BJ (cell line): ENCODE measurements at regions not wholly inside any gene's neighbourhood (a gene's known extent, or its start where the extent isn't known, plus 50 kb on each side); places are given as distances from the start of the nearest gene placed in this dataset.

Experiments used
- CTCF ChIA-PET: fragments of 350-600 bp; formaldehyde crosslinking; extraction: SDS; loops from one replicate; lab custom pipeline; 2021; ENCODE audit warnings: antibody characterized with exemption, inconsistent platforms; lab: Yijun Ruan, JAX
- POLR2A ChIA-PET: fragments of 300-600 bp; sonication (Branson Sonifier 250); formaldehyde crosslinking; extraction: SDS; loops from one replicate; lab custom pipeline; 2021; ENCODE audit warnings: antibody characterized with exemption; lab: Charles Lee
- DNase-seq: peaks from one replicate; pipeline ENCODE4 v3.0.0-alpha.2; 2011; ENCODE audit warnings: low read depth
- H3K27me3 ChIP-seq: 2 replicates; pipeline ENCODE4 v1.6.0; 2011; ENCODE audit warnings: low read length; ENCODE audit not compliant: control insufficient read depth, insufficient read depth
- H3K36me3 ChIP-seq: 2 replicates; pipeline ENCODE4 v1.5.1; 2011; ENCODE audit warnings: low read length; ENCODE audit not compliant: control insufficient read depth, insufficient read depth
- H3K4me3 ChIP-seq: 2 replicates; pipeline ENCODE4 v1.5.1; 2011; ENCODE audit warnings: low read depth, mild to moderate bottlenecking, control low read depth, low read length
- TF ChIP-seq, protein P1 (sequence below): IDR thresholded peaks from 2 replicates; pipeline ENCODE4 v1.5.1; 2011; ENCODE audit warnings: low read depth, mild to moderate bottlenecking, control low read depth, inconsistent platforms, low read length, moderate library complexity; ENCODE audit not compliant: insufficient read depth

DNA sequence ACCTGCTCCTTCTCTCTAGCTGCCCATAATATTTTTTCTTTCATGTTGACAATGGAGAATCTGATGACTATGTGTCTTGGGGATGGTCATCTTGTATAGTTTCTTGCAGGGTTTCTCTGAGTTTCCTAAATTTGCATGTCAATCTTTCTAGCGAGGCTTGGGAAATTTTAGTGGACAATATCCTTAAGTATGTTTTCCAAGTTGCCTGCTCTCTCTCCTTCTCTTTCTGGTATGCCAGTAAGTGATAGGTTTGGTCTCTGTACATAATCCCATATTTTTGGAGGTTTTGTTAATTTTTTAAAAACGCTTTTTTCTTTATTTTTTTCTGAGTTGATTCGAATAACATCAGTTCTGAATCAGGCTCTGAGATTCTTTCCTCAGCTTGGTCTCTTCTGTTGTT, 370.9 kb upstream of the LYPLAL1 start:
- CTCF ChIA-PET: interaction anchor here (0.6 kb wide), 1 partner anchor 10 kb away, joined by 3 read pairs; no protein-coding TSS in a partner anchor

GRCh38 chr1:218803351-218803997, 370.2 kb upstream of the LYPLAL1 start:
- POLR2A ChIA-PET: no interaction called here
- CTCF ChIA-PET: interaction anchor here (0.6 kb wide), 1 partner anchor 9 kb away, joined by 3 read pairs; no protein-coding TSS in a partner anchor
- TF ChIP-seq, protein P1, sequence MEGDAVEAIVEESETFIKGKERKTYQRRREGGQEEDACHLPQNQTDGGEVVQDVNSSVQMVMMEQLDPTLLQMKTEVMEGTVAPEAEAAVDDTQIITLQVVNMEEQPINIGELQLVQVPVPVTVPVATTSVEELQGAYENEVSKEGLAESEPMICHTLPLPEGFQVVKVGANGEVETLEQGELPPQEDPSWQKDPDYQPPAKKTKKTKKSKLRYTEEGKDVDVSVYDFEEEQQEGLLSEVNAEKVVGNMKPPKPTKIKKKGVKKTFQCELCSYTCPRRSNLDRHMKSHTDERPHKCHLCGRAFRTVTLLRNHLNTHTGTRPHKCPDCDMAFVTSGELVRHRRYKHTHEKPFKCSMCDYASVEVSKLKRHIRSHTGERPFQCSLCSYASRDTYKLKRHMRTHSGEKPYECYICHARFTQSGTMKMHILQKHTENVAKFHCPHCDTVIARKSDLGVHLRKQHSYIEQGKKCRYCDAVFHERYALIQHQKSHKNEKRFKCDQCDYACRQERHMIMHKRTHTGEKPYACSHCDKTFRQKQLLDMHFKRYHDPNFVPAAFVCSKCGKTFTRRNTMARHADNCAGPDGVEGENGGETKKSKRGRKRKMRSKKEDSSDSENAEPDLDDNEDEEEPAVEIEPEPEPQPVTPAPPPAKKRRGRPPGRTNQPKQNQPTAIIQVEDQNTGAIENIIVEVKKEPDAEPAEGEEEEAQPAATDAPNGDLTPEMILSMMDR: no peak
- no peaks in the 10 kb centered on the region for H3K27me3 ChIP-seq
- H3K4me3 ChIP-seq: no peak overlapping the region
- H3K36me3 ChIP-seq: no peaks in the 10 kb centered on the region
- DNase-seq: no peak

More for the DNA sequence above, 370.9 kb upstream of the LYPLAL1 start:
- Histone ChIP-seq H3K4me3 (no peak overlapping the region), H3K36me3 (no peaks in the 10 kb centered on the region), H3K27me3 (no peaks in the 10 kb centered on the region)
- TF ChIP-seq, protein P1: no peak
- DNase-seq: no peak
- POLR2A ChIA-PET: no interaction called here

DNA sequence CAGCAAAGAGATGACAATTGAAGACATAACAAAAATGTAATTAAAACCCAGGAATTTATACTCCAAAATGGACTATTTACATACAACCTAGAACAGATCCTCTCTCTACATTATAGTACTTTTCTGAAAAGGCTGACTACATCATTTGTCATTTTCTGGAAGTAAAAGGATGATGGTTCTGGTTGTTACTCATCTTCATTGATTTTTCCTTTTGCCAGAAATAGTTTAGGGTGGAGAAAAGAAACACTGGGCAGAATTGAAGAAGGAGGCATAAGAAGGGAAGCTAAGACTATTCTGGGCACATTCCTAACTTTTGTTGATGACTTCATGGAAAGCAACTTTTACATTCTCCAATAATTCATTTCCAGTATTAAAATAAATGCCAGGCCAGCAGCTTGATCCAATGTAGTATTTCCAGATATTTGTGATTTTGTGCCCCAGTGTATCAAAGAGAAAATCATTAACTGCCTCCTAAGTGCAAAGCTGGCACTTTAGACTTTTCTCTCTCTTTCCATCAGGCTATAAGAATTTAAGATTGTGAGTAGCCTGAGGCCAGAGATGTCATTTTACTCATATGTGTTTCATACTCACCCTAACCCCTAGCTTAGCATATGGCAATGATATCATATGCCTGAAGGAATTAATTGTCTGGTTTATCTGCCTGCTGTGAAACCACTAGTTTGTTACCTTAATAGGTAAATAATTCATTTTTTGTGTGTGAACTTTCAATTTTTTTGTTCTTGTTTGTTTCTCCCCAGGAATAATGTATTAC, 369.5 kb upstream of the LYPLAL1 start:
- no peak for DNase-seq
- POLR2A ChIA-PET: no interaction called here
- TF ChIP-seq, protein P1: no peak
- H3K4me3 ChIP-seq: no peak overlapping the region
- H3K36me3 ChIP-seq: no peaks in the 10 kb centered on the region
- H3K27me3 ChIP-seq: no peaks in the 10 kb centered on the region
- CTCF ChIA-PET: interaction anchor here (0.6 kb wide), 1 partner anchor 1127 kb away, joined by 4 read pairs; no protein-coding TSS in a partner anchor

GRCh38 chr1:218809061-218809460, 364.6 kb upstream of the LYPLAL1 start:
- DNase-seq: no peak
- H3K36me3 ChIP-seq: no peaks in the 10 kb centered on the region
- ChIA-PET POLR2A (no interaction called here), CTCF (no interaction called here)
- TF ChIP-seq, protein P1: no peak
- H3K27me3 ChIP-seq: no peaks in the 10 kb centered on the region
- no peak overlapping the region for H3K4me3 ChIP-seq

DNA sequence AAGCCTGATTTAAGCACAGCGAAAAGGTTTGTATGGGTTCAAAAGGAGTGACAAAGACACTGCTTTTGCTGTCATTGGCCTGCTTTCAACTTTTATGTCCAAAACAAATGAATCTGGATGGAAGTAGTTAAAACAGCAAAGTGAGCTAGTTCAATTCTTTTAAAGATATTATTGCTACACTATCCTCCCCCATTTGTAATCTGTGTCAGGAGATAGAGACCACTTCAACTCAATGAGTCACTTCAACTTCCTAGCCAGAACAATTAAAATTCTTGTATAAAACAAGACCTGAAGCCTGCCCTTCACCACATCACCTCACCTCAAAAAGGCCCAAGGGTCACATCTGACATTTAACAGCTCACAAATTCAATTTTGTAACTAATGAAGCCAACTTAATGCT, 364.1 kb upstream of the LYPLAL1 start:
- Histone ChIP-seq H3K36me3 (no peaks in the 10 kb centered on the region), H3K27me3 (no peaks in the 10 kb centered on the region), H3K4me3 (no peak overlapping the region)
- no peak for DNase-seq
- CTCF ChIA-PET: no interaction called here
- POLR2A ChIA-PET: interaction anchor here (0.6 kb wide), 1 partner anchor 14 kb away, joined by 3 read pairs; no protein-coding TSS in a partner anchor
- TF ChIP-seq, protein P1: no peak
